IMR-90 (cell line): ENCODE measurements at regions not wholly inside any gene's neighbourhood (a gene's known extent, or its start where the extent isn't known, plus 50 kb on each side); places are given as distances from the start of the nearest gene placed in this dataset.

ENCODE experiments used
- ATAC-seq: fragments of 200-7000 bp; cut with Tn5 transposase; 2 replicates; pipeline ENCODE4 v1.9.1; 2020; ENCODE audit warnings: low read depth, mild to moderate bottlenecking, moderate library complexity
- BruUV-seq: library from RNA; stranded (reverse); fragments of 400-500 nt; replicated peaks from 2 replicates; lab custom pipeline; 2021; lab: Mats Ljungman, UMichigan
- CTCF ChIA-PET: fragments of 300-600 bp; formaldehyde crosslinking; extraction: SDS; loops from one replicate; lab custom pipeline; 2021; ENCODE audit warnings: antibody characterized with exemption; lab: Yijun Ruan, JAX
- POLR2A ChIA-PET: fragments of 300-600 bp; sonication (Branson Sonifier 250); formaldehyde crosslinking; loops from one replicate; lab custom pipeline; 2022; ENCODE audit warnings: antibody characterized with exemption; ENCODE audit not compliant: unreplicated experiment; lab: Charles Lee
- DNase-seq: peaks from one replicate; pipeline ENCODE4 v3.0.0; 2013
- H2AFZ ChIP-seq: replicated peaks from 2 replicates; pipeline ENCODE3; 2013; ENCODE audit warnings: low read length, mild to moderate bottlenecking; ENCODE audit not compliant: poor library complexity
- H2AK5ac ChIP-seq: 2 replicates; pipeline ENCODE4 v1.6.1; 2013; ENCODE audit warnings: low read depth, low read length, inconsistent platforms
- H2AK9ac ChIP-seq: replicated peaks from 2 replicates; pipeline ENCODE3; 2013; ENCODE audit warnings: mild to moderate bottlenecking, low read depth, low read length, moderate library complexity; ENCODE audit not compliant: poor library complexity
- H2BK120ac ChIP-seq: 2 replicates; pipeline ENCODE4 v1.6.1; 2013; ENCODE audit warnings: low read depth, low read length, inconsistent platforms
- H2BK15ac ChIP-seq: 3 replicates; pipeline ENCODE4 v1.6.1; 2013; ENCODE audit warnings: low read depth, low read length, inconsistent platforms
- H2BK20ac ChIP-seq: 2 replicates; pipeline ENCODE4 v1.6.1; 2013; ENCODE audit warnings: low read depth, mild to moderate bottlenecking, inconsistent platforms, low read length, moderate library complexity
- H2BK5ac ChIP-seq: 2 replicates; pipeline ENCODE4 v1.6.1; 2013; ENCODE audit warnings: mild to moderate bottlenecking, low read depth, low read length, inconsistent platforms; ENCODE audit not compliant: poor library complexity, severe bottlenecking
- H3K14ac ChIP-seq: replicated peaks from 2 replicates; pipeline ENCODE4 v1.6.1; 2013; ENCODE audit warnings: low read depth, low read length, inconsistent platforms
- H3K18ac ChIP-seq: 2 replicates; pipeline ENCODE4 v1.6.1; 2013; ENCODE audit warnings: low read depth, low read length, control low read depth
- H3K23ac ChIP-seq: 2 replicates; pipeline ENCODE4 v1.6.1; 2013; ENCODE audit warnings: low read depth, low read length, inconsistent platforms
- H3K27ac ChIP-seq: 2 replicates; pipeline ENCODE4 v1.5.1; 2013; ENCODE audit warnings: mild to moderate bottlenecking, control low read depth, low read length; ENCODE audit not compliant: insufficient read depth
- H3K27me3 ChIP-seq: 2 replicates; pipeline ENCODE4 v1.6.1; 2013; ENCODE audit warnings: low read length; ENCODE audit not compliant: control insufficient read depth, insufficient read depth
- H3K36me3 ChIP-seq: 2 replicates; pipeline ENCODE4 v1.6.1; 2013; ENCODE audit warnings: low read length, mixed read lengths; ENCODE audit not compliant: control insufficient read depth, insufficient read depth
- H3K4ac ChIP-seq: 2 replicates; pipeline ENCODE4 v1.6.1; 2013; ENCODE audit warnings: low read depth, low read length, inconsistent platforms
- H3K4me1 ChIP-seq: 2 replicates; pipeline ENCODE4 v1.6.1; 2013; ENCODE audit warnings: low read length, mixed read lengths; ENCODE audit not compliant: control insufficient read depth, insufficient read depth
- H3K4me2 ChIP-seq: 2 replicates; pipeline ENCODE4 v1.6.1; 2013; ENCODE audit warnings: low read depth, mild to moderate bottlenecking, control low read depth, low read length, moderate library complexity
- H3K4me3 ChIP-seq: 2 replicates; pipeline ENCODE4 v1.5.1; 2013; ENCODE audit warnings: low read depth, mild to moderate bottlenecking, control low read depth, low read length, moderate library complexity; ENCODE audit not compliant: insufficient read depth
- H3K56ac ChIP-seq: 2 replicates; pipeline ENCODE4 v1.6.1; 2013; ENCODE audit warnings: low read length, inconsistent platforms; ENCODE audit not compliant: insufficient read depth; ENCODE audit errors: extremely low read depth
- H3K79me1 ChIP-seq, 2 experiments: 2 replicates each; pipeline ENCODE4 v1.6.1; 2013; ENCODE audit warnings: low read length in 2 of 2, inconsistent platforms in 1 of 2, low read depth in 1 of 2
- H3K9ac ChIP-seq: 2 replicates; pipeline ENCODE4 v1.6.1; 2013; ENCODE audit warnings: low read depth, low read length, control low read depth
- H3K9me1 ChIP-seq: 2 replicates; pipeline ENCODE4 v1.6.1; 2013; ENCODE audit warnings: low read length, inconsistent platforms; ENCODE audit not compliant: insufficient read depth
- H3K9me3 ChIP-seq: 2 replicates; pipeline ENCODE4 v1.6.1; 2013; ENCODE audit warnings: low read length; ENCODE audit not compliant: control insufficient read depth, insufficient read depth
- H4K20me1 ChIP-seq: 2 replicates; pipeline ENCODE4 v1.6.1; 2013; ENCODE audit warnings: low read length, inconsistent platforms; ENCODE audit not compliant: insufficient read depth
- H4K5ac ChIP-seq: 2 replicates; pipeline ENCODE4 v1.6.1; 2013; ENCODE audit warnings: mild to moderate bottlenecking, low read depth, low read length, control low read depth
- H4K8ac ChIP-seq, 2 experiments: 2 replicates each; pipeline ENCODE4 v1.6.1; 2013; ENCODE audit warnings: low read depth in 2 of 2, low read length in 2 of 2, control low read depth in 1 of 2, inconsistent platforms in 1 of 2
- H4K91ac ChIP-seq: 2 replicates; pipeline ENCODE4 v1.6.1; 2013; ENCODE audit warnings: low read depth, low read length, inconsistent platforms; ENCODE audit not compliant: insufficient read depth
- CHD1 ChIP-seq: IDR thresholded peaks from 2 replicates; pipeline ENCODE4 v1.6.1; 2012; ENCODE audit warnings: low read depth, low read length, improper control_type of control experiment
- FOS ChIP-seq: fragments of 150-350 bp; IDR thresholded peaks from 2 replicates; pipeline ENCODE4 v1.6.1; 2016; ENCODE audit warnings: low read depth, low read length
- MAZ ChIP-seq: IDR thresholded peaks from 2 replicates; pipeline ENCODE4 v1.6.1; 2012; ENCODE audit warnings: low read depth, mild to moderate bottlenecking, low read length, improper control_type of control experiment, moderate library complexity, borderline replicate concordance
- MXI1 ChIP-seq: IDR thresholded peaks from 2 replicates; pipeline ENCODE4 v1.6.1; 2012; ENCODE audit warnings: low read depth, mild to moderate bottlenecking, low read length, moderate library complexity, borderline replicate concordance
- POLR2A ChIP-seq: IDR thresholded peaks from 2 replicates; pipeline ENCODE4 v1.6.1; 2012; ENCODE audit warnings: mild to moderate bottlenecking, low read depth, low read length
- RAD21 ChIP-seq: IDR thresholded peaks from 2 replicates; pipeline ENCODE4 v1.6.1; 2012; ENCODE audit warnings: low read length, improper control_type of control experiment
- RCOR1 ChIP-seq: IDR thresholded peaks from 2 replicates; pipeline ENCODE4 v1.6.1; 2012; ENCODE audit warnings: mild to moderate bottlenecking, low read length, improper control_type of control experiment; ENCODE audit not compliant: insufficient replicate concordance
- RFX5 ChIP-seq: IDR thresholded peaks from 2 replicates; pipeline ENCODE4 v1.8.0; 2012; ENCODE audit warnings: low read depth, mild to moderate bottlenecking, low read length, moderate library complexity
- SMC3 ChIP-seq: fragments of 150-350 bp; IDR thresholded peaks from 2 replicates; pipeline ENCODE4 v1.6.1; 2016; ENCODE audit warnings: low read depth, mild to moderate bottlenecking, antibody characterized with exemption, low read length, moderate library complexity
- WGBS, 2 experiments: methylation state at CpG; one replicate each; pipeline versions ENCODE4 v1.1.5 to v1.1.7; 2013; ENCODE audit warnings: missing lambda C conversion rate in 2 of 2; ENCODE audit not compliant: insufficient read length in 1 of 2; ENCODE audit errors: extremely low coverage in 2 of 2; 5-methylcytosine and 5-hydroxymethylcytosine counted together
- dilution Hi-C: fragments of 300-500 bp; cut with HindIII; formaldehyde crosslinking; loops from one replicate; pipeline ENCODE4 v1.14.3; 2018; ENCODE audit warnings: low sequenced_read_pairs; ENCODE audit not compliant: unreplicated experiment
- in situ Hi-C: fragments of 300-500 bp; cut with MboI; formaldehyde crosslinking; loops from 3 replicates; pipeline ENCODE4 v1.14.3; 2019; ENCODE audit warnings: low sequenced_read_pairs, inconsistent platforms, mixed read lengths
- intact Hi-C: fragments of 100-400 bp; cut with micrococcal nuclease; formaldehyde crosslinking; loops from 2 replicates; pipeline ENCODE4 v1.10.0; 2022
- TF ChIP-seq, protein P1 (sequence below): fragments of 150-350 bp; IDR thresholded peaks from 2 replicates; pipeline ENCODE4 v1.6.1; 2016; ENCODE audit warnings: low read depth, mild to moderate bottlenecking, low read length, moderate library complexity, borderline replicate concordance
- TF ChIP-seq, protein P2 (sequence below): fragments of 150-350 bp; IDR thresholded peaks from 2 replicates; pipeline ENCODE4 v1.6.1; 2017; ENCODE audit warnings: mild to moderate bottlenecking, antibody characterized with exemption, low read length, low read depth

DNA sequence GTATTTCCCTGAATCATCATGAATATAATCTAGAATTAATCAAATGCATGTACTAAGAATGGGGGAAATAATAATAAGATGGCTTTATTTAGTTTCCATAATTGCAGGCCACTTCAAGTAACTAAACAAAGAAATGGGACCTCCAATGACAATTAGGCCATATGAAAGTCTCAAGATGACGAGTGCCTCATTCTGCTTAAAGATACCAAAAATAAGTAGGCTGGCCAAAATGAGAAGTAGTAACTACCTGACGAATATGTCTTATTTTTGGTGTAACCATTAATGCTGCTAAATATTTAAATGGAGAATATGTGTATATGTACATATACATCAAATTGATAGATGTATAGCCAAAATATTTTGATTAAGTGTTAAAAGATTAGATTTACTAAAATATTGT is 932.6 kb downstream of the EPHA3 start:
- no peak overlapping the region for H2BK5ac ChIP-seq
- POLR2A ChIA-PET = no interaction called here
- TF ChIP-seq SMC3 = no peak
- no peak for TF ChIP-seq MAZ
- TF ChIP-seq RCOR1 = no peak
- TF ChIP-seq RFX5 = no peak
- TF ChIP-seq, protein P1, sequence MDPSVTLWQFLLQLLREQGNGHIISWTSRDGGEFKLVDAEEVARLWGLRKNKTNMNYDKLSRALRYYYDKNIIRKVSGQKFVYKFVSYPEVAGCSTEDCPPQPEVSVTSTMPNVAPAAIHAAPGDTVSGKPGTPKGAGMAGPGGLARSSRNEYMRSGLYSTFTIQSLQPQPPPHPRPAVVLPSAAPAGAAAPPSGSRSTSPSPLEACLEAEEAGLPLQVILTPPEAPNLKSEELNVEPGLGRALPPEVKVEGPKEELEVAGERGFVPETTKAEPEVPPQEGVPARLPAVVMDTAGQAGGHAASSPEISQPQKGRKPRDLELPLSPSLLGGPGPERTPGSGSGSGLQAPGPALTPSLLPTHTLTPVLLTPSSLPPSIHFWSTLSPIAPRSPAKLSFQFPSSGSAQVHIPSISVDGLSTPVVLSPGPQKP = no peak
- no peak for TF ChIP-seq RAD21
- no peak for TF ChIP-seq FOS
- no peak for TF ChIP-seq CHD1
- TF ChIP-seq MXI1 = no peak
- TF ChIP-seq, protein P2, sequence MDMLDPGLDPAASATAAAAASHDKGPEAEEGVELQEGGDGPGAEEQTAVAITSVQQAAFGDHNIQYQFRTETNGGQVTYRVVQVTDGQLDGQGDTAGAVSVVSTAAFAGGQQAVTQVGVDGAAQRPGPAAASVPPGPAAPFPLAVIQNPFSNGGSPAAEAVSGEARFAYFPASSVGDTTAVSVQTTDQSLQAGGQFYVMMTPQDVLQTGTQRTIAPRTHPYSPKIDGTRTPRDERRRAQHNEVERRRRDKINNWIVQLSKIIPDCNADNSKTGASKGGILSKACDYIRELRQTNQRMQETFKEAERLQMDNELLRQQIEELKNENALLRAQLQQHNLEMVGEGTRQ = no peak
- no peak for TF ChIP-seq POLR2A
- H3K79me1 ChIP-seq = no peaks in the 10 kb centered on the region
- ATAC-seq (no peak), DNase-seq (no peak)
- no peak overlapping the region for H3K56ac ChIP-seq
- no peak overlapping the region for H4K5ac ChIP-seq
- H3K14ac ChIP-seq = no peak overlapping the region
- no peak overlapping the region for H3K4me3 ChIP-seq
- WGBS, 2 experiments = no CpG with 5 or more reads among the region's 2 CpGs
- no peaks in the 10 kb centered on the region for H3K9me1 ChIP-seq
- H3K9ac ChIP-seq = no peak overlapping the region
- no peak overlapping the region for H2AK5ac ChIP-seq
- H2BK15ac ChIP-seq = no peak overlapping the region
- CTCF ChIA-PET = no interaction called here
- no peak overlapping the region for H2BK20ac ChIP-seq
- no peak overlapping the region for H3K18ac ChIP-seq
- no peak overlapping the region for H3K27ac ChIP-seq
- no peaks in the 10 kb centered on the region for H4K20me1 ChIP-seq
- no peak overlapping the region for H2AK9ac ChIP-seq
- no peaks in the 10 kb centered on the region for H3K36me3 ChIP-seq
- no peak overlapping the region for H3K23ac ChIP-seq
- H4K8ac ChIP-seq = no peak overlapping the region
- H3K9me3 ChIP-seq = no peaks in the 10 kb centered on the region
- in situ Hi-C loops = no loop called here
- no peak overlapping the region for H3K4ac ChIP-seq
- H2AFZ ChIP-seq = no peak overlapping the region
- BruUV-seq = no TSS peak
- H3K27me3 ChIP-seq = no peaks in the 10 kb centered on the region
- H3K4me1 ChIP-seq = no peaks in the 10 kb centered on the region
- no peak overlapping the region for H2BK120ac ChIP-seq
- no peak overlapping the region for H4K91ac ChIP-seq
- no peak overlapping the region for H3K4me2 ChIP-seq
- dilution Hi-C loops = no loop called here
- intact Hi-C loops = no loop called here
